CD4-positive, CD25-positive, alpha-beta regulatory T cell (primary cell): ENCODE measurements at regions not wholly inside any gene's neighbourhood (a gene's known extent, or its start where the extent isn't known, plus 50 kb on each side); places are given as distances from the start of the nearest gene placed in this dataset.
A peak's percentile ranks its signal among the peaks of the same experiment; 100 is the strongest.
"Not testable (repeated sequence)": the region's sequence is repeated elsewhere in the genome, so short reads cannot be mapped to it uniquely, and the experiment has no call there.

Experiments
- ATAC-seq, 2 donors: fragments of 150-1000 bp; cut with Tn5 transposase; one replicate each; pipeline ENCODE4 v1.10.0; 2021; ENCODE audit warnings: low read depth in 2 of 2, moderate number of reproducible peaks in 2 of 2, moderate library complexity in 1 of 2
- DNase-seq, 3 donors: peaks; one replicate each; pipeline versions ENCODE4 v3.0.0 to v3.0.0-alpha.2; 2012 to 2022; ENCODE audit warnings: mixed read lengths in 1 of 3
- H3K27ac ChIP-seq: one replicate; pipeline ENCODE4 v1.7.0; 2013; ENCODE audit warnings: mild to moderate bottlenecking, low read length; ENCODE audit not compliant: insufficient read depth, poor library complexity, severe bottlenecking
- H3K27me3 ChIP-seq: one replicate; pipeline ENCODE4 v1.7.0; 2013; ENCODE audit warnings: low read length; ENCODE audit not compliant: control insufficient read depth, insufficient read depth
- H3K36me3 ChIP-seq: one replicate; pipeline ENCODE4 v1.7.0; 2013; ENCODE audit warnings: mild to moderate bottlenecking, low read length, moderate library complexity; ENCODE audit not compliant: control insufficient read depth, insufficient read depth
- H3K4me1 ChIP-seq: 2 replicates; pipeline ENCODE4 v1.7.0; 2013; ENCODE audit warnings: mild to moderate bottlenecking, low read length; ENCODE audit not compliant: insufficient read depth, control insufficient read depth, poor library complexity, severe bottlenecking
- H3K4me3 ChIP-seq: one replicate; pipeline ENCODE4 v1.7.0; 2013; ENCODE audit warnings: low read depth, mild to moderate bottlenecking, low read length, moderate library complexity
- H3K9me3 ChIP-seq, 2 experiments: 1 replicate in 1 of 2; 2 replicates in 1 of 2; pipeline ENCODE4 v1.7.0; 2013; ENCODE audit warnings: low read length in 2 of 2, mild to moderate bottlenecking in 1 of 2, moderate library complexity in 1 of 2; ENCODE audit not compliant: control insufficient read depth in 2 of 2
- H3K27ac Mint-ChIP-seq, 3 donors: one replicate each; pipeline ENCODE4 v1.8.0; 2020 to 2022; ENCODE audit warnings: mild to moderate bottlenecking in 3 of 3, mixed read lengths in 3 of 3, moderate library complexity in 2 of 3
- H3K27me3 Mint-ChIP-seq: one replicate; pipeline ENCODE4 v1.8.0; 2022; ENCODE audit warnings: mild to moderate bottlenecking, mixed read lengths
- H3K36me3 Mint-ChIP-seq: one replicate; pipeline ENCODE4 v1.8.0; 2020; ENCODE audit warnings: mixed read lengths
- H3K4me1 Mint-ChIP-seq, 4 donors: one replicate each; pipeline ENCODE4 v1.8.0; 2020 to 2022; ENCODE audit warnings: mixed read lengths in 4 of 4, mild to moderate bottlenecking in 1 of 4
- H3K4me3 Mint-ChIP-seq, 4 donors: one replicate each; pipeline ENCODE4 v1.8.0; 2020 to 2022; ENCODE audit warnings: mild to moderate bottlenecking in 4 of 4, mixed read lengths in 4 of 4, moderate library complexity in 3 of 4
- H3K9me3 Mint-ChIP-seq, 7 donors: one replicate each; pipeline ENCODE4 v1.8.0; 2020 to 2022; ENCODE audit warnings: mixed read lengths in 7 of 7, mild to moderate bottlenecking in 3 of 7, moderate library complexity in 2 of 7

GRCh38 chr22:22178355-22178965, 66.1 kb upstream of the VPREB1 start:
- H3K27me3 Mint-ChIP-seq: peaks cover 19% of the 10 kb centered on the region
- no peaks in the 10 kb centered on the region for H3K4me1 ChIP-seq
- H3K27ac ChIP-seq: no peak overlapping the region
- H3K36me3 ChIP-seq: no peaks in the 10 kb centered on the region
- ATAC-seq (no peak), DNase-seq (no peak)
- no peak overlapping the region for H3K27ac Mint-ChIP-seq
- H3K9me3 ChIP-seq: no peaks in the 10 kb centered on the region
- no peaks in the 10 kb centered on the region for H3K9me3 Mint-ChIP-seq
- peaks cover 9% of the 10 kb centered on the region for H3K27me3 ChIP-seq
- no peaks in the 10 kb centered on the region for H3K36me3 Mint-ChIP-seq
- H3K4me3 ChIP-seq: no peak overlapping the region
- H3K4me3 Mint-ChIP-seq: no peak overlapping the region
- H3K4me1 Mint-ChIP-seq: no peaks in the 10 kb centered on the region

- DNase-seq: no peak
- H3K4me3 Mint-ChIP-seq: no peak overlapping the region
- H3K9me3 Mint-ChIP-seq: no peaks in the 10 kb centered on the region
- no peaks in the 10 kb centered on the region for H3K36me3 Mint-ChIP-seq
- Histone ChIP-seq H3K36me3 (no peaks in the 10 kb centered on the region), H3K4me1 (no peaks in the 10 kb centered on the region), H3K9me3 (no peaks in the 10 kb centered on the region), H3K27me3 (peaks cover 9% of the 10 kb centered on the region), H3K4me3 (no peak overlapping the region), H3K27ac (no peak overlapping the region)
- H3K4me1 Mint-ChIP-seq: no peaks in the 10 kb centered on the region
- no peak for ATAC-seq
- H3K27me3 Mint-ChIP-seq: peaks cover 19% of the 10 kb centered on the region
- no peak overlapping the region for H3K27ac Mint-ChIP-seq
Measured at GRCh38 chr22:22176929-22177616, 67.5 kb upstream of the VPREB1 start.

GRCh38 chr22:22172896-22173628, 71.5 kb upstream of the VPREB1 start:
- not testable (repeated sequence) for H3K4me3 Mint-ChIP-seq, H3K27ac Mint-ChIP-seq, ATAC-seq, H3K27me3 ChIP-seq, H3K4me3 ChIP-seq, DNase-seq, H3K36me3 Mint-ChIP-seq, H3K9me3 Mint-ChIP-seq, H3K9me3 ChIP-seq, H3K4me1 ChIP-seq, H3K36me3 ChIP-seq, H3K27ac ChIP-seq
- Mint-ChIP-seq H3K27me3 (peaks cover 20% of the 10 kb centered on the region), H3K4me1 (peaks cover 0 to 15% (median 4%) of the 10 kb centered on the region in 4 donors)

GRCh38 chr22:22171357-22172218, 73.0 kb upstream of the VPREB1 start:
- Mint-ChIP-seq H3K4me1 (peaks cover 0 to 18% (median 5%) of the 10 kb centered on the region in 4 donors), H3K27ac (no peak overlapping the region), H3K36me3 (no peaks in the 10 kb centered on the region), H3K9me3 (no peaks in the 10 kb centered on the region), H3K4me3 (no peak overlapping the region), H3K27me3 (peaks cover 20% of the 10 kb centered on the region)
- ATAC-seq: no peak
- no peaks in the 10 kb centered on the region for H3K9me3 ChIP-seq
- H3K27ac ChIP-seq: no peak overlapping the region
- H3K27me3 ChIP-seq: no peaks in the 10 kb centered on the region
- no peak overlapping the region for H3K4me3 ChIP-seq
- H3K36me3 ChIP-seq: no peaks in the 10 kb centered on the region
- no peaks in the 10 kb centered on the region for H3K4me1 ChIP-seq
- no peak for DNase-seq

- Mint-ChIP-seq H3K27me3 (peaks cover 11% of the 10 kb centered on the region), H3K9me3 (no peaks in the 10 kb centered on the region), H3K36me3 (no peaks in the 10 kb centered on the region), H3K4me1 (peaks cover 0 to 18% (median 5%) of the 10 kb centered on the region in 4 donors), H3K27ac (no peak overlapping the region), H3K4me3 (peak overlapping the region in 2 of 4 donors; percentile 19 to 41)
- Histone ChIP-seq H3K36me3 (no peaks in the 10 kb centered on the region), H3K27me3 (no peaks in the 10 kb centered on the region), H3K4me1 (no peaks in the 10 kb centered on the region), H3K4me3 (no peak overlapping the region), H3K9me3 (no peaks in the 10 kb centered on the region), H3K27ac (no peak overlapping the region)
- ATAC-seq (no peak), DNase-seq (no peak)
Measured at GRCh38 chr22:22169923-22170322, 74.7 kb upstream of the VPREB1 start.

GRCh38 chr22:22168941-22169867, 75.4 kb upstream of the VPREB1 start:
- no peak for DNase-seq
- H3K36me3 Mint-ChIP-seq: no peaks in the 10 kb centered on the region
- Histone ChIP-seq H3K27me3 (no peaks in the 10 kb centered on the region), H3K36me3 (no peaks in the 10 kb centered on the region), H3K4me3 (no peak overlapping the region), H3K9me3 (no peaks in the 10 kb centered on the region), H3K4me1 (no peaks in the 10 kb centered on the region), H3K27ac (no peak overlapping the region)
- H3K4me3 Mint-ChIP-seq: no peak overlapping the region
- H3K27ac Mint-ChIP-seq: no peak overlapping the region
- peaks cover 8% of the 10 kb centered on the region for H3K27me3 Mint-ChIP-seq
- ATAC-seq: no peak
- peaks cover 0 to 18% (median 5%) of the 10 kb centered on the region in 4 donors for H3K4me1 Mint-ChIP-seq
- H3K9me3 Mint-ChIP-seq: peaks cover 0 to 2% (median 0%) of the 10 kb centered on the region in 7 donors
